ENCODE measurements at regions not wholly inside any gene's neighbourhood (a gene's known extent, or its start where the extent isn't known, plus 50 kb on each side); places are given as distances from the start of the nearest gene placed in this dataset.
"Not testable (repeated sequence)": the region's sequence is repeated elsewhere in the genome, so short reads cannot be mapped to it uniquely, and the experiment has no call there.

GRCh38 chr5:19044311-19044710 lies 943.7 kb downstream of the CDH18 start:
- DNase-seq (ENCODE audit: low read depth): no peak

GRCh38 chr5:19044931-19045695 lies 942.9 kb downstream of the CDH18 start:
- no peak for DNase-seq (ENCODE audit: low read depth)

DNA sequence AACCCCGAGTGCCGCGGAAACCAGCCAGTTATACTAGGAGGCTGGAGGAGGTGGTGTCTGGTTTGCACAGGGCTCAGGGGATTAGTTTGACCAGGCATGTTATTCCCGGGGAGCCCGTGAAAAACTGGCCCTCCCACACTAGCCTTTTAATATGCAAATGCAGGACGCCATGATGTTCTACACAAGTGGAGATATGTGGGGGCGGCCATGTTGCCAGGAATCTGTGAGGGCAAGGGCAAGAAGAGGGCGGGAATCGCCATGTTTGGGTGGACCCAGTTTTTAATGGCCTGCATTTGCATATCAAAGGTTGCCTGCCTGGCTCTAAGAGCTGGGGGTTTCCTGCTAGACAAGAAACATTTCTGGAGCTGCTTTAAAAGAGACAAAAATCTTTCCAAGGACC lies 940.7 kb downstream of the CDH18 start:
- no peak for DNase-seq (ENCODE audit: low read depth)

GRCh38 chr5:19048726-19049125 lies 939.3 kb downstream of the CDH18 start:
- no peak for DNase-seq (ENCODE audit: low read depth)

GRCh38 chr5:19058216-19058615 lies 929.8 kb downstream of the CDH18 start:
- no peak for DNase-seq (ENCODE audit: low read depth)

DNA sequence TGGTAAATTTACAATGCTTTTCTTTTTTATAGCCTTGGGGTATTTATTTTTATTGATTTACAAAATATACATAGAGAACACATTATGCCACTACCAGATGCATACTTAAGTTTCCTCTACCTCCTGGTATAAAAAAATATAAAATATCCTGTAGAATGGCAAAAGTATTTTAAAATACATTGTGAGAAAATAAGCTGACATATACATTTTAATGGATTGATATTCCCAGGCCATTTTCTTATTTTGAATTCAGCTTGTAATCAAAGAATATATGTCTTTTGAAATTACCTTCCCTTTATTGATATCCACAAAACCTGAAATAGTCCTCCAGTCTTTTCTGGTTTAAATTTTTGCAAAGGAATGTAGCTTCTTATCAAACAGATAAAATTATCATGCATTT lies 923.9 kb downstream of the CDH18 start:
- no peak for DNase-seq (ENCODE audit: low read depth)

- DNase-seq (ENCODE audit: low read depth): no peak
Measured at GRCh38 chr5:19067741-19068140, 920.3 kb downstream of the CDH18 start.

DNA sequence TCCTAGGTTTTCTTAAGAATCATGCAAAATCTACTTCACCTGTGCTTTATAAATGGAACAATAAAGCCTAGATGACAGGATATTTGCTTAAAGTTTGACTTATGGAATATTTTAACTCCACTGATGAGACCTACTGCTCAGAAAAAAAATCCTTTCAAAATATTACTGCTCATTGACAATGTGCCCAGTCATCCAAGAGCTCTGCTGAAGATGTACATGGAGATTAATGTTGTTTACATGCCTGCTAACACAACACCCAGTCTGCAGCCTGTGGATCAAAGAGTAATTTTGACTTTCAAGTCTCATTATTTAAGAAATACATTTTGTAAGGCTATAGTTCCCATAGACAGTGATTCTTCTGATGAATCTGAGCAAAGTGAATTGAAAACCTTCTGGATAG lies 889.6 kb downstream of the CDH18 start:
- DNase-seq (ENCODE audit: low read depth): no peak

DNA sequence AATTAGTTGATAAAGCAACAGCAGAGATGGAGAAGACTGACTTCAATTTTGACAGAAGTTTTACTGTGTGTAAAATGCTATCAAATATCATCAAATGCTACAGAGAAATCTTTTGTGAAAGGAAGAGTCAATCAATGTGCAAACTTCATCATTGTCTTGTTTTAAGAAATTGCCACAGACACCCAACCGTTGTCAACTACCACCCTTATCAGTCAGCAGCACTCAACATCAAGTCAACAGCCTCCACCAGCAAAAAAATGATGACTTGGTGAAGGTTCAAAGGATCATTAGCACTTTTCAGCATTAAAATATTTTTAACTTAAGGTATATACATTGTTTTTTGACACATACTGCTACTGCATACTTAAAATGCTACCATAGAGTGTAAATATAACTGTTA lies 888.8 kb downstream of the CDH18 start:
- DNase-seq (ENCODE audit: low read depth): no peak

DNA sequence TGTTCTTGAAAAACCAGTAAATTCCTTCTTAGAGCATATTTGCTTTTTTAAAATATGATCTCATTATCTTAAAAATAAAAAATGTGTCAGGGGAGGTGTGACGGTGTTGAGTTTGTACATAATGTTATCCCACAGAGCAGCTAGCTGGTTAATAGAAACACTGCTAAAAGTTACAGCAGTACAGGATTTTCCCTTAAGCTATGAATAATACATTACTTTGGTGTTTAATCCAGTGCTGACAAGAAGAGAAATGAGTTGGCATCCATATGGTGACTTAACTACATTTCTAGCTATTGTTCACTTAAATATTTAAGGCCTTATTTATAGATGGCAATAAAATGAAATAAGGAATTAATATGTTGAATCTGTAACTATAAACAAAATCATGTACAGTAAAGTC lies 883.1 kb downstream of the CDH18 start:
- DNase-seq (ENCODE audit: low read depth): no peak

DNA sequence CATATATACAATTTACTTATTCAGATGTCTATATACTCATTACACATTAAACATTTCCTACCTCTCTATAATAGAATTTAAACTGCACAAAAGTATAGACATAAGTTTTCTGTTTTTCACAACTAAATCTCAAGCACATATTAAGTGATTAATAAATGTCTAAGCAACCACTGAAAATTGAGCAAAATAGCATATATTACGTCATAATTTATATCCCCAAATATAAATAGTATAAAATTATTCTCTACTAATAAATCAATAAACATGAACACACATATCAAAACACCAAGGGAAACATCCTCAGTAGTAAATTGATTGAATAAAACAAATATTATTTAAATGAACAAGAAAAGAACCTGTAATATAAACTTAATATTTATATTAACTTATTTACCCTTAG lies 865.1 kb downstream of the CDH18 start:
- no peak for DNase-seq (ENCODE audit: low read depth)

- peak; percentile 51 for DNase-seq (ENCODE audit: low read depth)
Measured at GRCh38 chr5:19125956-19126713, 861.9 kb downstream of the CDH18 start.

GRCh38 chr5:19140276-19140675 lies 847.7 kb downstream of the CDH18 start:
- no peak for DNase-seq (ENCODE audit: low read depth)

- not testable (repeated sequence) for DNase-seq (ENCODE audit: low read depth)
Measured at GRCh38 chr5:19141937-19142524, 846.0 kb downstream of the CDH18 start.

GRCh38 chr5:19142713-19143414 lies 845.1 kb downstream of the CDH18 start:
- DNase-seq (ENCODE audit: low read depth): not testable (repeated sequence)

GRCh38 chr5:19143935-19144334 lies 844.1 kb downstream of the CDH18 start:
- no peak for DNase-seq (ENCODE audit: low read depth)

DNA sequence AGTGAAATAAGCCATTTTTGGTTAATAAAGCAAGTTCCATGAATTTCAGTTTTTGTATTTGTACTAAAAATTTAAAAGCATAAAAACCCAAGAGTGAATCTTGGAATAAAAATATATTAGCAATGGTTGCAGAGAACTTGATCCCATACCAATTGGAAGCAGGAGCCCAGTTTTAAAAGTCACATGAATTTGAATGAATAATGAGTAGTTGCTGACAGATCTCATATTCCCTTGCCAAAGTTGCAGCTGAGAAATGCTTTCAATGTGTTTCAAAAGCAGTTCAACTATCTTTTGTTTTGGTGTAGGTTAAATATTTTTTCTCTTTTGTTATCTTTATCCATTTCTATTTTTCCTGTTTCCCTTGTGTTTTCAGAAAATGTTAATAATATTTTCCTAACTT lies 818.6 kb downstream of the CDH18 start:
- no peak for DNase-seq (ENCODE audit: low read depth)

- DNase-seq (ENCODE audit: low read depth): no peak
Measured at GRCh38 chr5:19172926-19173470, 815.0 kb downstream of the CDH18 start.

DNA sequence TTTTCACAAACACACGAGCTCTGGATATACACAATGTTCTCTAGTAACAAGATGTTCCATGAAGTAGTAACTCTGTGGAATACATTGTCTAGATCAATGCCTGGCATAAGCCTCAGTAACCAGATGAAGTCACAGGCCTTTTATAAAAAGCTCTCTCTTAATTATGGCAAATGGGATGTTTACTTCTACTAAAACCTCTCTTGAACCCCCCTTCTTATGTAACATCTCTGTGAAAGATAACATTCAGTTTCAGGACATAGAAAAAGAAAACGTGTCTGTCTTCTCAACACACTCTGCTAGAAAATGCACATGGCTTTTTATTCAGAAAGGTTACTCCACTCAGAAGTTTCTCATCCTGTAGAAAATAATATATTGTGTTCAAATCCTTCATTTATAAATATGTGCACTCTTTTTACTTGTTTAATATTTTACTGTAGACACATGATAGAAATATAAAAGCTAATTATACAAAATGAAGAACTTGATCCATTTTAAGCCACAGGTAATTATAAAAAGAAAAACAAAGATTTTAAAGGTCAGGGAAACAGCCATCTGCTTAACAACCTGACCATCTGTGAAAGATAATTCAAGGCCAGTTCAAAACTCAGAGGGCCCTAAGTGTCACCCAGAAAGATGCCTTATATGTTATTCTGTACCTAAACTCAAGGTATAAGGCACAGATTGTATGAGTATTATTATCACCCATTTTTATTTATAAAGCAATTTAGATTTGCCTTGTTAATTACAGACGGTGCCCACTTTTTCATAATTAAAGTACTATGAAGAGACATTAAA lies 812.0 kb downstream of the CDH18 start:
- DNase-seq (ENCODE audit: low read depth): no peak

- DNase-seq (ENCODE audit: low read depth): no peak
Measured at GRCh38 chr5:19179571-19179970, 808.4 kb downstream of the CDH18 start.

DNA sequence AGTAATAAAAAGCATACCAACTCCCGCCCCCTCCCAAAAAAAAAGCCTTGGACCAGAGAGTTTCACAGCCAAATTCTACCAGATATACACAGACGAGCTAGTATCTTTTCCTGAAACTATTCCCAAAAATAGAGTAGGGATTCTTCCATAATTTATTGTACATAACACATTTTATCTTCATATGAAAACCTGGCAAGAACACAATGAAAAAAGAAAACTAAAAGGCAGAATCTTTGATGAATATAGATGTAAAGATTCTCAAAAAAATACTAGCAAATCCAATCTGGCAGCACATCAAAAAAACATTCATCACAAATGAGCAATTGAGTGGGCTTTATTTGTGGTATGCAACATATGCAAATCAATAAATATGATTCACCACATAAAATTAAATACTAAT lies 798.8 kb downstream of the CDH18 start:
- no peak for DNase-seq (ENCODE audit: low read depth)

Measured in M059J (cell line).